ENCODE measurements at regions not wholly inside any gene's neighbourhood (a gene's known extent, or its start where the extent isn't known, plus 50 kb on each side); places are given as distances from the start of the nearest gene placed in this dataset.

- TF ChIP-seq CTCF (IDR thresholded peaks at IDR 0.05) (no peak), POLR2A (IDR thresholded peaks at IDR 0.05) (no peak)
Measured at GRCh38 chr12:46667551-46667950, 158.2 kb downstream of the SLC38A4 start.

All from right lobe of liver (tissue), 4 donors.